IMR-90 (cell line): ENCODE measurements at regions not wholly inside any gene's neighbourhood (a gene's known extent, or its start where the extent isn't known, plus 50 kb on each side); places are given as distances from the start of the nearest gene placed in this dataset.

Experiments
- ATAC-seq: fragments of 200-7000 bp; cut with Tn5 transposase; 2 replicates; pipeline ENCODE4 v1.9.1; 2020; ENCODE audit warnings: low read depth, mild to moderate bottlenecking, moderate library complexity
- BruUV-seq: library from RNA; stranded (reverse); fragments of 400-500 nt; replicated peaks from 2 replicates; lab custom pipeline; 2021; lab: Mats Ljungman, UMichigan
- CTCF ChIA-PET: fragments of 300-600 bp; formaldehyde crosslinking; extraction: SDS; loops from one replicate; lab custom pipeline; 2021; ENCODE audit warnings: antibody characterized with exemption; lab: Yijun Ruan, JAX
- POLR2A ChIA-PET: fragments of 300-600 bp; sonication (Branson Sonifier 250); formaldehyde crosslinking; loops from one replicate; lab custom pipeline; 2022; ENCODE audit warnings: antibody characterized with exemption; ENCODE audit not compliant: unreplicated experiment; lab: Charles Lee
- DNase-seq: peaks from one replicate; pipeline ENCODE4 v3.0.0; 2013
- H2AFZ ChIP-seq: replicated peaks from 2 replicates; pipeline ENCODE3; 2013; ENCODE audit warnings: low read length, mild to moderate bottlenecking; ENCODE audit not compliant: poor library complexity
- H2AK5ac ChIP-seq: 2 replicates; pipeline ENCODE4 v1.6.1; 2013; ENCODE audit warnings: low read depth, low read length, inconsistent platforms
- H2AK9ac ChIP-seq: replicated peaks from 2 replicates; pipeline ENCODE3; 2013; ENCODE audit warnings: mild to moderate bottlenecking, low read depth, low read length, moderate library complexity; ENCODE audit not compliant: poor library complexity
- H2BK120ac ChIP-seq: 2 replicates; pipeline ENCODE4 v1.6.1; 2013; ENCODE audit warnings: low read depth, low read length, inconsistent platforms
- H2BK15ac ChIP-seq: 3 replicates; pipeline ENCODE4 v1.6.1; 2013; ENCODE audit warnings: low read depth, low read length, inconsistent platforms
- H2BK20ac ChIP-seq: 2 replicates; pipeline ENCODE4 v1.6.1; 2013; ENCODE audit warnings: low read depth, mild to moderate bottlenecking, inconsistent platforms, low read length, moderate library complexity
- H2BK5ac ChIP-seq: 2 replicates; pipeline ENCODE4 v1.6.1; 2013; ENCODE audit warnings: mild to moderate bottlenecking, low read depth, low read length, inconsistent platforms; ENCODE audit not compliant: poor library complexity, severe bottlenecking
- H3K14ac ChIP-seq: replicated peaks from 2 replicates; pipeline ENCODE4 v1.6.1; 2013; ENCODE audit warnings: low read depth, low read length, inconsistent platforms
- H3K18ac ChIP-seq: 2 replicates; pipeline ENCODE4 v1.6.1; 2013; ENCODE audit warnings: low read depth, low read length, control low read depth
- H3K23ac ChIP-seq: 2 replicates; pipeline ENCODE4 v1.6.1; 2013; ENCODE audit warnings: low read depth, low read length, inconsistent platforms
- H3K27ac ChIP-seq: 2 replicates; pipeline ENCODE4 v1.5.1; 2013; ENCODE audit warnings: mild to moderate bottlenecking, control low read depth, low read length; ENCODE audit not compliant: insufficient read depth
- H3K27me3 ChIP-seq: 2 replicates; pipeline ENCODE4 v1.6.1; 2013; ENCODE audit warnings: low read length; ENCODE audit not compliant: control insufficient read depth, insufficient read depth
- H3K36me3 ChIP-seq: 2 replicates; pipeline ENCODE4 v1.6.1; 2013; ENCODE audit warnings: low read length, mixed read lengths; ENCODE audit not compliant: control insufficient read depth, insufficient read depth
- H3K4ac ChIP-seq: 2 replicates; pipeline ENCODE4 v1.6.1; 2013; ENCODE audit warnings: low read depth, low read length, inconsistent platforms
- H3K4me1 ChIP-seq: 2 replicates; pipeline ENCODE4 v1.6.1; 2013; ENCODE audit warnings: low read length, mixed read lengths; ENCODE audit not compliant: control insufficient read depth, insufficient read depth
- H3K4me2 ChIP-seq: 2 replicates; pipeline ENCODE4 v1.6.1; 2013; ENCODE audit warnings: low read depth, mild to moderate bottlenecking, control low read depth, low read length, moderate library complexity
- H3K4me3 ChIP-seq: 2 replicates; pipeline ENCODE4 v1.5.1; 2013; ENCODE audit warnings: low read depth, mild to moderate bottlenecking, control low read depth, low read length, moderate library complexity; ENCODE audit not compliant: insufficient read depth
- H3K56ac ChIP-seq: 2 replicates; pipeline ENCODE4 v1.6.1; 2013; ENCODE audit warnings: low read length, inconsistent platforms; ENCODE audit not compliant: insufficient read depth; ENCODE audit errors: extremely low read depth
- H3K79me1 ChIP-seq, 2 experiments: 2 replicates each; pipeline ENCODE4 v1.6.1; 2013; ENCODE audit warnings: low read length in 2 of 2, inconsistent platforms in 1 of 2, low read depth in 1 of 2
- H3K9ac ChIP-seq: 2 replicates; pipeline ENCODE4 v1.6.1; 2013; ENCODE audit warnings: low read depth, low read length, control low read depth
- H3K9me1 ChIP-seq: 2 replicates; pipeline ENCODE4 v1.6.1; 2013; ENCODE audit warnings: low read length, inconsistent platforms; ENCODE audit not compliant: insufficient read depth
- H3K9me3 ChIP-seq: 2 replicates; pipeline ENCODE4 v1.6.1; 2013; ENCODE audit warnings: low read length; ENCODE audit not compliant: control insufficient read depth, insufficient read depth
- H4K20me1 ChIP-seq: 2 replicates; pipeline ENCODE4 v1.6.1; 2013; ENCODE audit warnings: low read length, inconsistent platforms; ENCODE audit not compliant: insufficient read depth
- H4K5ac ChIP-seq: 2 replicates; pipeline ENCODE4 v1.6.1; 2013; ENCODE audit warnings: mild to moderate bottlenecking, low read depth, low read length, control low read depth
- H4K8ac ChIP-seq, 2 experiments: 2 replicates each; pipeline ENCODE4 v1.6.1; 2013; ENCODE audit warnings: low read depth in 2 of 2, low read length in 2 of 2, control low read depth in 1 of 2, inconsistent platforms in 1 of 2
- H4K91ac ChIP-seq: 2 replicates; pipeline ENCODE4 v1.6.1; 2013; ENCODE audit warnings: low read depth, low read length, inconsistent platforms; ENCODE audit not compliant: insufficient read depth
- MAZ ChIP-seq: IDR thresholded peaks from 2 replicates; pipeline ENCODE4 v1.6.1; 2012; ENCODE audit warnings: low read depth, mild to moderate bottlenecking, low read length, improper control_type of control experiment, moderate library complexity, borderline replicate concordance
- WGBS, 2 experiments: methylation state at CpG; one replicate each; pipeline versions ENCODE4 v1.1.5 to v1.1.7; 2013; ENCODE audit warnings: missing lambda C conversion rate in 2 of 2; ENCODE audit not compliant: insufficient read length in 1 of 2; ENCODE audit errors: extremely low coverage in 2 of 2; 5-methylcytosine and 5-hydroxymethylcytosine counted together
- dilution Hi-C: fragments of 300-500 bp; cut with HindIII; formaldehyde crosslinking; loops from one replicate; pipeline ENCODE4 v1.14.3; 2018; ENCODE audit warnings: low sequenced_read_pairs; ENCODE audit not compliant: unreplicated experiment
- in situ Hi-C: fragments of 300-500 bp; cut with MboI; formaldehyde crosslinking; loops from 3 replicates; pipeline ENCODE4 v1.14.3; 2019; ENCODE audit warnings: low sequenced_read_pairs, inconsistent platforms, mixed read lengths
- intact Hi-C: fragments of 100-400 bp; cut with micrococcal nuclease; formaldehyde crosslinking; loops from 2 replicates; pipeline ENCODE4 v1.10.0; 2022

GRCh38 chr20:12554426-12554825 lies 454.3 kb upstream of the SPTLC3 start:
- H3K27me3 ChIP-seq: no peaks in the 10 kb centered on the region
- CTCF ChIA-PET: no interaction called here
- H3K9me1 ChIP-seq: no peaks in the 10 kb centered on the region
- no peak overlapping the region for H3K27ac ChIP-seq
- no peak overlapping the region for H3K9ac ChIP-seq
- dilution Hi-C loops: no loop called here
- no peak overlapping the region for H2AK5ac ChIP-seq
- no peaks in the 10 kb centered on the region for H3K79me1 ChIP-seq
- H3K36me3 ChIP-seq: no peaks in the 10 kb centered on the region
- ATAC-seq (no peak), DNase-seq (no peak)
- no peaks in the 10 kb centered on the region for H4K20me1 ChIP-seq
- 0% methylated on average over 1 of the region's 2 CpGs; no CpG with 5 or more reads in 1 of the 2 experiments for WGBS, 2 experiments
- no peak overlapping the region for H4K91ac ChIP-seq
- POLR2A ChIA-PET: no interaction called here
- no peak overlapping the region for H2BK20ac ChIP-seq
- H4K8ac ChIP-seq: no peak overlapping the region
- no peak overlapping the region for H3K14ac ChIP-seq
- TF ChIP-seq MAZ: no peak
- no peak overlapping the region for H3K18ac ChIP-seq
- H3K56ac ChIP-seq: no peak overlapping the region
- H2BK5ac ChIP-seq: no peak overlapping the region
- BruUV-seq: no TSS peak
- H3K23ac ChIP-seq: no peak overlapping the region
- no peak overlapping the region for H3K4me2 ChIP-seq
- H2AFZ ChIP-seq: no peak overlapping the region
- in situ Hi-C loops: no loop called here
- H4K5ac ChIP-seq: no peak overlapping the region
- intact Hi-C loops: no loop called here
- H3K4me1 ChIP-seq: no peaks in the 10 kb centered on the region
- H2BK120ac ChIP-seq: no peak overlapping the region
- no peaks in the 10 kb centered on the region; the same call in 1 of the 2 replicates for H3K9me3 ChIP-seq
- no peak overlapping the region for H3K4me3 ChIP-seq
- H2AK9ac ChIP-seq: no peak overlapping the region
- H2BK15ac ChIP-seq: no peak overlapping the region
- no peak overlapping the region for H3K4ac ChIP-seq
